ENCODE measurements at regions not wholly inside any gene's neighbourhood (a gene's known extent, or its start where the extent isn't known, plus 50 kb on each side); places are given as distances from the start of the nearest gene placed in this dataset.

- TF ChIP-seq PPARA (CRISPR knock-in tag; IDR thresholded peaks at IDR 0.05; ENCODE audit: borderline replicate concordance) (no peak), ZNF8 (CRISPR knock-in tag; IDR thresholded peaks at IDR 0.05) (no peak), ZFP3 (CRISPR knock-in tag; IDR thresholded peaks at IDR 0.05) (no peak), SNAI2 (CRISPR knock-in tag; IDR thresholded peaks at IDR 0.05) (no peak), CSRNP3 (CRISPR knock-in tag; IDR thresholded peaks at IDR 0.05) (no peak), ZC3H10 (CRISPR knock-in tag; IDR thresholded peaks at IDR 0.05) (no peak), TSHZ2 (CRISPR knock-in tag; IDR thresholded peaks at IDR 0.05) (no peak), OSR1 (CRISPR knock-in tag; IDR thresholded peaks at IDR 0.05) (no peak), PATZ1 (CRISPR knock-in tag; IDR thresholded peaks at IDR 0.05; ENCODE audit: borderline replicate concordance) (no peak), ARNTL (CRISPR knock-in tag; IDR thresholded peaks at IDR 0.05; ENCODE audit: borderline replicate concordance, low read depth) (no peak), BACH2 (CRISPR knock-in tag; IDR thresholded peaks at IDR 0.05; ENCODE audit: borderline replicate concordance) (no peak), RARB (CRISPR knock-in tag; IDR thresholded peaks at IDR 0.05) (no peak), ZFP30 (CRISPR knock-in tag; IDR thresholded peaks at IDR 0.05) (no peak), GLIS3 (CRISPR knock-in tag; IDR thresholded peaks at IDR 0.05) (no peak)
- ATAC-seq, result no peak
Measured at GRCh38 chr2:104741860-104742259, 112.1 kb upstream of the POU3F3 start.

GRCh38 chr2:104744537-104744936 lies 109.4 kb upstream of the POU3F3 start:
- no peak for ATAC-seq
- TF ChIP-seq ESRRG (CRISPR knock-in tag; IDR thresholded peaks at IDR 0.05) (no peak), ZFP3 (CRISPR knock-in tag; IDR thresholded peaks at IDR 0.05) (no peak), ISL1 (CRISPR knock-in tag; IDR thresholded peaks at IDR 0.05) (no peak), ZNF565 (CRISPR knock-in tag; conservative IDR thresholded peaks at IDR 0.05; ENCODE audit: low read depth) (no peak), PPARA (CRISPR knock-in tag; IDR thresholded peaks at IDR 0.05; ENCODE audit: borderline replicate concordance) (no peak), PATZ1 (CRISPR knock-in tag; IDR thresholded peaks at IDR 0.05; ENCODE audit: borderline replicate concordance) (no peak), OSR1 (CRISPR knock-in tag; IDR thresholded peaks at IDR 0.05) (no peak), TOX (CRISPR knock-in tag; IDR thresholded peaks at IDR 0.05; ENCODE audit: borderline replicate concordance) (no peak), ARNTL (CRISPR knock-in tag; IDR thresholded peaks at IDR 0.05; ENCODE audit: borderline replicate concordance, low read depth) (no peak), ZC3H10 (CRISPR knock-in tag; IDR thresholded peaks at IDR 0.05) (no peak), ZNF8 (CRISPR knock-in tag; IDR thresholded peaks at IDR 0.05) (no peak), ZFP30 (CRISPR knock-in tag; IDR thresholded peaks at IDR 0.05) (no peak), RARB (CRISPR knock-in tag; IDR thresholded peaks at IDR 0.05) (no peak), POU6F1 (CRISPR knock-in tag; IDR thresholded peaks at IDR 0.05; ENCODE audit: borderline replicate concordance, low read depth) (no peak), SNAI2 (CRISPR knock-in tag; IDR thresholded peaks at IDR 0.05) (no peak)

GRCh38 chr2:104745846-104746245 lies 108.1 kb upstream of the POU3F3 start:
- TF ChIP-seq POU6F1 (CRISPR knock-in tag; IDR thresholded peaks at IDR 0.05; ENCODE audit: borderline replicate concordance, low read depth) (no peak), ZC3H10 (CRISPR knock-in tag; IDR thresholded peaks at IDR 0.05) (no peak), ZNF8 (CRISPR knock-in tag; IDR thresholded peaks at IDR 0.05) (no peak)
- ATAC-seq, result no peak

All from SK-N-SH treated with all-trans-retinoic acid at 6 μM for 48 hours (cell line).